ENCODE measurements at regions not wholly inside any gene's neighbourhood (a gene's known extent, or its start where the extent isn't known, plus 50 kb on each side); places are given as distances from the start of the nearest gene placed in this dataset.

DNA sequence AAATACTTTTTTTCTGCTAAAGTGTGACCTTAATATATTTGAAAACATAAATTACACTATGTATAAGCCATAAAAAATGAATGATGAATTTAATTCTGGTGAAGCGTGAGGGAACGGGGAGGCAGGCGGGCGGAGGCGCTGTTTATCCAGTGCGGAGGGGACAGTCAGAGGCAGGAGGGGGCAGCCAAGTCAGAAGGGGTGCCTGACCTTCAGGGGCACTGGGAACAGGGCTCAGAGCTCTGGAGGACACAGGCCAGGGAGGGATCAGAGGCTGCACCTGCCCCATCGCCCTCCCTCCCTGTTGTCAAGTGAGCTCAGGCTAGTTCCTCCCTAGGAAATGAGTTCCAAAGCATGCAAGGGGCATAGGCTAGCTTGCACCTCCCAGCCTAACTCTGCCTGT, 82.0 kb upstream of the CASZ1 start:
- TF ChIP-seq, protein P1, sequence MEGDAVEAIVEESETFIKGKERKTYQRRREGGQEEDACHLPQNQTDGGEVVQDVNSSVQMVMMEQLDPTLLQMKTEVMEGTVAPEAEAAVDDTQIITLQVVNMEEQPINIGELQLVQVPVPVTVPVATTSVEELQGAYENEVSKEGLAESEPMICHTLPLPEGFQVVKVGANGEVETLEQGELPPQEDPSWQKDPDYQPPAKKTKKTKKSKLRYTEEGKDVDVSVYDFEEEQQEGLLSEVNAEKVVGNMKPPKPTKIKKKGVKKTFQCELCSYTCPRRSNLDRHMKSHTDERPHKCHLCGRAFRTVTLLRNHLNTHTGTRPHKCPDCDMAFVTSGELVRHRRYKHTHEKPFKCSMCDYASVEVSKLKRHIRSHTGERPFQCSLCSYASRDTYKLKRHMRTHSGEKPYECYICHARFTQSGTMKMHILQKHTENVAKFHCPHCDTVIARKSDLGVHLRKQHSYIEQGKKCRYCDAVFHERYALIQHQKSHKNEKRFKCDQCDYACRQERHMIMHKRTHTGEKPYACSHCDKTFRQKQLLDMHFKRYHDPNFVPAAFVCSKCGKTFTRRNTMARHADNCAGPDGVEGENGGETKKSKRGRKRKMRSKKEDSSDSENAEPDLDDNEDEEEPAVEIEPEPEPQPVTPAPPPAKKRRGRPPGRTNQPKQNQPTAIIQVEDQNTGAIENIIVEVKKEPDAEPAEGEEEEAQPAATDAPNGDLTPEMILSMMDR (IDR thresholded peaks at IDR 0.05; ENCODE audit: poor library complexity): no peak
- TF ChIP-seq EZH2phosphoT487 (IDR thresholded peaks at IDR 0.05; ENCODE audit: low read depth, severe bottlenecking, unreplicated experiment) (no peak), EZH2 (IDR thresholded peaks at IDR 0.05; ENCODE audit: borderline replicate concordance) (no peak)
